Psoas muscle (tissue), 7 donors: ENCODE measurements at regions not wholly inside any gene's neighbourhood (a gene's known extent, or its start where the extent isn't known, plus 50 kb on each side); places are given as distances from the start of the nearest gene placed in this dataset.

Experiments
- ATAC-seq, 4 donors: fragments of 200-7000 bp; cut with Tn5 transposase; one replicate each; pipeline ENCODE4 v1.9.1; 2020; ENCODE audit warnings: moderate library complexity in 3 of 4, mild to moderate bottlenecking in 2 of 4
- DNase-seq, 2 donors: peaks; one replicate each; pipeline ENCODE4 v3.0.0-alpha.2; 2020
- H3K27ac ChIP-seq: fragments of 200-600 bp; one replicate; pipeline ENCODE4 v1.8.0; 2022
- H3K27me3 ChIP-seq, 3 donors: fragments of 200-600 bp in 1 of 3; one replicate each; pipeline versions ENCODE4 v1.6.1 to v1.8.0; 2013 to 2022; ENCODE audit warnings: low read length in 2 of 3, mild to moderate bottlenecking in 2 of 3, moderate library complexity in 1 of 3; ENCODE audit not compliant: insufficient read depth in 3 of 3
- H3K36me3 ChIP-seq, 2 donors: fragments of 200-600 bp in 1 of 2; one replicate each; pipeline versions ENCODE4 v1.6.1 to v1.8.0; 2013 to 2022; ENCODE audit warnings: low read depth in 1 of 2, mild to moderate bottlenecking in 1 of 2, moderate library complexity in 1 of 2; ENCODE audit not compliant: insufficient read depth in 1 of 2
- H3K4me1 ChIP-seq: fragments of 200-600 bp; one replicate; pipeline ENCODE4 v1.8.0; 2022
- H3K4me3 ChIP-seq: fragments of 200-600 bp; one replicate; pipeline ENCODE4 v1.8.0; 2022; ENCODE audit warnings: mild to moderate bottlenecking
- H3K9me3 ChIP-seq: fragments of 200-600 bp; one replicate; pipeline ENCODE4 v1.8.0; 2022
- WGBS, 3 donors: extraction: QIAGEN DNeasy Blood & Tissue Kit; methylation state at CpG; one replicate each; pipeline versions ENCODE4 v1.1.6 to v1.1.7; 2013; 5-methylcytosine and 5-hydroxymethylcytosine counted together
- intact Hi-C, 2 donors: fragments of 100-400 bp; cut with DNase I; formaldehyde crosslinking; loops; one replicate each; pipeline versions ENCODE4 v1.11.0 to v1.14.2; 2022
- TF ChIP-seq, protein P1 (sequence below): fragments of 200-600 bp; IDR thresholded peaks from one replicate; pipeline ENCODE4 v1.8.0; 2022; ENCODE audit warnings: antibody characterized with exemption
- donor health status: healthy with polysubstance abuse.
- donor health status: DM: no; HTN: no; CAD: no; lungs with moderate emphysema.
- donor health status: Bipolar disorder and iron deficiency.
- donor health status: healthy.
- donor health status: DM: yes; HTN: yes; CAD: no.
- donor health status: DM: no; HTN: no; CAD: no.
- donor health status: DM: yes; HTN: yes; CAD: no.

DNA sequence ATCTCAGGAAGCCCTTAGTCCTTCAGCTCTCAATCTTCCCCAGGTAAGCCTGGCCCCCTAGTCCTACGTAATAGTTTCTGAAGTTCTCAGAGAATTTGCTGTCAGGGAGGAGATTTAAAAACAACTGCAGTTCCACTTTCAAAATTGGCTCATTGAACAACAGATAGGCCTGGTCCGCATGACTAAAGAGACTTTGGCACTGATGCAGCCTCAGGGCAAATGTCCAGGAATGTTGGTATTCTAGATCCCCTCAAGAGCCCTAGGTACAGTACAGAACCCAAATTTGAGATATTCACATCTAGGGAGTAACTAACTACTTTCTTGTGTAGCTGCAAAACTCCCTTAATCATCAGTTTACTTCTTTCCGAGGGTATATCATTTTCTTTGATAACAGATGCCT, 162.8 kb downstream of the GABRG2 start:
- no peaks in the 10 kb centered on the region for H3K9me3 ChIP-seq
- no peak overlapping the region for H3K4me3 ChIP-seq
- WGBS, 3 donors = 44 to 57% (median 44%) methylated on average over 3 of the region's 3 CpGs
- H3K27me3 ChIP-seq = peaks cover 0 to 2% (median 0%) of the 10 kb centered on the region in 3 donors
- H3K36me3 ChIP-seq = no peaks in the 10 kb centered on the region
- DNase-seq = no peak
- TF ChIP-seq, protein P1, sequence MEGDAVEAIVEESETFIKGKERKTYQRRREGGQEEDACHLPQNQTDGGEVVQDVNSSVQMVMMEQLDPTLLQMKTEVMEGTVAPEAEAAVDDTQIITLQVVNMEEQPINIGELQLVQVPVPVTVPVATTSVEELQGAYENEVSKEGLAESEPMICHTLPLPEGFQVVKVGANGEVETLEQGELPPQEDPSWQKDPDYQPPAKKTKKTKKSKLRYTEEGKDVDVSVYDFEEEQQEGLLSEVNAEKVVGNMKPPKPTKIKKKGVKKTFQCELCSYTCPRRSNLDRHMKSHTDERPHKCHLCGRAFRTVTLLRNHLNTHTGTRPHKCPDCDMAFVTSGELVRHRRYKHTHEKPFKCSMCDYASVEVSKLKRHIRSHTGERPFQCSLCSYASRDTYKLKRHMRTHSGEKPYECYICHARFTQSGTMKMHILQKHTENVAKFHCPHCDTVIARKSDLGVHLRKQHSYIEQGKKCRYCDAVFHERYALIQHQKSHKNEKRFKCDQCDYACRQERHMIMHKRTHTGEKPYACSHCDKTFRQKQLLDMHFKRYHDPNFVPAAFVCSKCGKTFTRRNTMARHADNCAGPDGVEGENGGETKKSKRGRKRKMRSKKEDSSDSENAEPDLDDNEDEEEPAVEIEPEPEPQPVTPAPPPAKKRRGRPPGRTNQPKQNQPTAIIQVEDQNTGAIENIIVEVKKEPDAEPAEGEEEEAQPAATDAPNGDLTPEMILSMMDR = no peak
- no peak for ATAC-seq
- intact Hi-C loops = no loop called here
- no peak overlapping the region for H3K27ac ChIP-seq
- no peaks in the 10 kb centered on the region for H3K4me1 ChIP-seq

DNA sequence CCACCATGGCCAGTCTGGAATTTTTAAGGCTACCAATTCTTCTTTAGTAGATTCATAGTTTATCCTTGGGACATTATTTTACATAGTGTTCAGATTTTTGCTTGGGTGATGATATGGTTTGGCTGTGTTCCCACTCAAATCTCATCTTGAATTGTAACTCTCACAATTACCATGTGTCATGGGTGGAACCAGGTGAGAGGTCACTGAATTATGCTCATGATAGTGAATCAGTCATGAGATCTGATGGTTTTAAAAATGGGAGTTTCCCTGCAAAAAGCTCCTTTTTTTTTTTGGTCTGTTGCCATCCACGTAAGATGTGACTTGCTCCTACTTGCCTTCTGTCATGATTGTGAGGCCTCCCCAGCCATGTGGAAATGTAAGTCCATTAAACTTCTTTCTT, 163.9 kb downstream of the GABRG2 start:
- no peak for ATAC-seq

DNA sequence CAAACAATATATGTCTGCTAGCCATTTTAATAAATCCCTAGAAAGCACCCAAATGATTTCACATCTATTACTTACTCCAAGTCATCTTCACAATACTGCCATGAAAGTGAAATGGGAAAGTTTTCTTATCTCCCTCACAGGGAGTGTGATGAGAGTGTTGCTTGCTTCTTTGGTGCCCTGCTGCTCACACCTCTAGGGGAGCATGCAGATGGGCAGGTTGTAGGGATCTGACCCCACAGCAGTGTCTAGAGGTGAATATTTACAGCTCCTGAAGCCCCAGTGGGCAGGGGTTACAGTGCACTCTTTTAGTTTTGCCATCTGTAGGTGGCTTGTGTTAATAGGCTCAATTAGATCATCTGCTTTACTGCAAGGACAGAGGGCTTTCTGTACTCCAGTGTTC, 173.2 kb downstream of the GABRG2 start:
- DNase-seq (no peak), ATAC-seq (no peak)
- Histone ChIP-seq H3K4me3 (no peak overlapping the region), H3K4me1 (no peaks in the 10 kb centered on the region), H3K27me3 (no peaks in the 10 kb centered on the region), H3K9me3 (peaks cover 6% of the 10 kb centered on the region), H3K27ac (no peak overlapping the region), H3K36me3 (no peaks in the 10 kb centered on the region)
- intact Hi-C loops = no loop called here
- TF ChIP-seq, protein P1 = no peak

More for the DNA sequence above, 163.9 kb downstream of the GABRG2 start:
- Histone ChIP-seq H3K9me3 (peaks cover 2% of the 10 kb centered on the region), H3K27me3 (peaks cover 0 to 2% (median 0%) of the 10 kb centered on the region in 3 donors), H3K4me3 (no peak overlapping the region), H3K36me3 (no peaks in the 10 kb centered on the region), H3K27ac (no peak overlapping the region), H3K4me1 (no peaks in the 10 kb centered on the region)
- WGBS, 3 donors = 28 to 62% (median 33%) methylated on average over 1 of the region's 1 CpG
- DNase-seq = no peak
- intact Hi-C loops = no loop called here
- TF ChIP-seq, protein P1 = no peak

DNA sequence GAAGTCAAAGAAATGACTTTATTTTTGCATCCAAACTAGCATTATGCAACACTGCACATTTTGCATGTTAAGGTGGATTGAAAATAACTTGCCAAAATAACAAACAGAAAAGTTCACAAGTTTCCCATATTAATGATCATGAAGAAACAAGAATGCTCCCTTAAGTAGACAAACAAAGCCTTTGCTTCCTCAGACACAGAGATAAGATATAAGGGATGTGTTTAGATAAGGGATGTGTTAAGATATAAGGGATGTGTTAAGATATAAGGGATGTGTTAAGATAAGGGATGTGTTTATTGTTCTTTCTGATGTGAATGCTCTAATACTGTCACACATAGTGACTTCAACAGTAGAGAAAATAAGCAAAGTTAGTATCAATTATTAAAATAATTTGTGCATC, 174.8 kb downstream of the GABRG2 start:
- no peaks in the 10 kb centered on the region for H3K27me3 ChIP-seq

DNA sequence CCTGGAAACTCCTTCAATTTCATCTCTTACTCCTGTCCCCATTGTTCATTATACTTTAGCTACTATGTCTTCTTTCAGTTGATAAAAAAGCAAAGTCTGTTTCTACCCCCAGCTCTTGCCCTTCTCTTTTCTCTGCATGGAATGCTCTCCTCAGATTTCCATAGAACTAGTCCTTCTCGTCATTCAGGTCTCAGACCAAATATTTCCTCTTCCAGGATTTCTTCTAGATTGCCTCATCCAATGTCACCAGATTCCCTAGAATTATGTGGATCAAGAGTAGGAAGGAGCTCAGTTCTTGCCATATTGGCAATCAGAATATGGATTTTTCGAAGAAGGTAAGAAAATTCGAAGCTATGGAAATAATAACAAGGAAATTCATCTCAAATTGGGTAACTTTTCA, 176.1 kb downstream of the GABRG2 start:
- Histone ChIP-seq H3K9me3 (no peaks in the 10 kb centered on the region), H3K27me3 (no peaks in the 10 kb centered on the region), H3K4me3 (no peak overlapping the region), H3K4me1 (no peaks in the 10 kb centered on the region), H3K27ac (no peak overlapping the region), H3K36me3 (no peaks in the 10 kb centered on the region)
- 68 to 74% (median 71%) methylated on average over 3 of the region's 3 CpGs for WGBS, 3 donors
- DNase-seq = no peak
- intact Hi-C loops = no loop called here
- TF ChIP-seq, protein P1 = no peak
- no peak for ATAC-seq

More for the DNA sequence above, 174.8 kb downstream of the GABRG2 start:
- Histone ChIP-seq H3K27ac (no peak overlapping the region), H3K4me1 (no peaks in the 10 kb centered on the region), H3K9me3 (no peaks in the 10 kb centered on the region), H3K4me3 (no peak overlapping the region), H3K36me3 (no peaks in the 10 kb centered on the region)
- ATAC-seq (no peak), DNase-seq (no peak)
- intact Hi-C loops = no loop called here
- TF ChIP-seq, protein P1 = no peak
